Parathyroid adenoma (tissue), 2 donors: ENCODE measurements at regions not wholly inside any gene's neighbourhood (a gene's known extent, or its start where the extent isn't known, plus 50 kb on each side); places are given as distances from the start of the nearest gene placed in this dataset.

Experiments
- H2AFZ ChIP-seq: fragments of 300-600 bp; sonication (generic); one replicate; pipeline ENCODE4 v1.7.0; 2017; ENCODE audit warnings: antibody characterized with exemption, mild to moderate bottlenecking
- H3K27ac ChIP-seq: fragments of 300-600 bp; sonication (generic); one replicate; pipeline ENCODE4 v1.7.0; 2017
- H3K27me3 ChIP-seq: fragments of 300-600 bp; sonication (generic); one replicate; pipeline ENCODE4 v1.7.0; 2017; ENCODE audit warnings: low read length; ENCODE audit not compliant: control insufficient read depth, insufficient read depth
- H3K36me3 ChIP-seq: fragments of 300-600 bp; sonication (generic); one replicate; pipeline ENCODE4 v1.7.0; 2017; ENCODE audit warnings: low read length; ENCODE audit not compliant: control insufficient read depth, insufficient read depth
- H3K4me1 ChIP-seq: fragments of 300-600 bp; sonication (generic); one replicate; pipeline ENCODE4 v1.7.0; 2017; ENCODE audit warnings: control low read depth
- H3K4me2 ChIP-seq: fragments of 300-600 bp; sonication (generic); one replicate; pipeline ENCODE4 v1.7.0; 2017; ENCODE audit warnings: low read length
- H3K4me3 ChIP-seq: fragments of 300-600 bp; sonication (generic); one replicate; pipeline ENCODE4 v1.7.0; 2017; ENCODE audit warnings: low read depth, low read length
- H3K79me2 ChIP-seq: fragments of 300-600 bp; sonication (generic); one replicate; pipeline ENCODE4 v1.7.0; 2017; ENCODE audit warnings: control low read depth
- H3K9ac ChIP-seq: fragments of 300-600 bp; sonication (generic); one replicate; pipeline ENCODE4 v1.7.0; 2017; ENCODE audit warnings: mild to moderate bottlenecking
- H3K9me3 ChIP-seq: fragments of 300-600 bp; sonication (generic); one replicate; pipeline ENCODE4 v1.7.0; 2017; ENCODE audit warnings: low read length; ENCODE audit not compliant: control insufficient read depth
- CTCF ChIP-seq: fragments of 300-600 bp; sonication (generic); IDR thresholded peaks from one replicate; pipeline ENCODE4 v1.7.0; 2017; ENCODE audit warnings: antibody characterized with exemption, mild to moderate bottlenecking
- donor health status: primary hyperparathyroidism.

GRCh38 chr15:81500081-81500480 lies 126.1 kb upstream of the TMC3 start:
- no peak overlapping the region for H2AFZ ChIP-seq
- H3K79me2 ChIP-seq: no peaks in the 10 kb centered on the region
- no peak overlapping the region for H3K4me3 ChIP-seq
- H3K9me3 ChIP-seq: no peaks in the 10 kb centered on the region
- no peak overlapping the region for H3K4me2 ChIP-seq
- no peak overlapping the region for H3K27ac ChIP-seq
- no peaks in the 10 kb centered on the region for H3K27me3 ChIP-seq
- H3K4me1 ChIP-seq: no peaks in the 10 kb centered on the region
- TF ChIP-seq CTCF: no peak
- no peaks in the 10 kb centered on the region for H3K36me3 ChIP-seq
- no peak overlapping the region for H3K9ac ChIP-seq

- H3K79me2 ChIP-seq: no peaks in the 10 kb centered on the region
- H3K36me3 ChIP-seq: no peaks in the 10 kb centered on the region
- no peaks in the 10 kb centered on the region for H3K9me3 ChIP-seq
- H3K9ac ChIP-seq: no peak overlapping the region
- TF ChIP-seq CTCF: no peak
- H3K27me3 ChIP-seq: no peaks in the 10 kb centered on the region
- H3K4me2 ChIP-seq: no peak overlapping the region
- no peak overlapping the region for H2AFZ ChIP-seq
- H3K4me1 ChIP-seq: no peaks in the 10 kb centered on the region
- no peak overlapping the region for H3K4me3 ChIP-seq
- no peak overlapping the region for H3K27ac ChIP-seq
Measured at GRCh38 chr15:81498294-81498693, 124.3 kb upstream of the TMC3 start.

- no peaks in the 10 kb centered on the region for H3K79me2 ChIP-seq
- H3K4me2 ChIP-seq: no peak overlapping the region
- no peak overlapping the region for H3K4me3 ChIP-seq
- no peaks in the 10 kb centered on the region for H3K4me1 ChIP-seq
- no peak for TF ChIP-seq CTCF
- no peak overlapping the region for H3K27ac ChIP-seq
- H2AFZ ChIP-seq: no peak overlapping the region
- H3K36me3 ChIP-seq: no peaks in the 10 kb centered on the region
- no peaks in the 10 kb centered on the region for H3K9me3 ChIP-seq
- H3K27me3 ChIP-seq: no peaks in the 10 kb centered on the region
- H3K9ac ChIP-seq: no peak overlapping the region
Measured at GRCh38 chr15:81497238-81497637, 123.2 kb upstream of the TMC3 start.

- Histone ChIP-seq H3K9me3 (no peaks in the 10 kb centered on the region), H3K4me1 (no peaks in the 10 kb centered on the region)
Measured at GRCh38 chr15:81495780-81496467, 121.9 kb upstream of the TMC3 start.

More at GRCh38 chr15:81495780-81496467, 121.9 kb upstream of the TMC3 start:
- no peak for TF ChIP-seq CTCF
- Histone ChIP-seq H3K27me3 (no peaks in the 10 kb centered on the region), H3K79me2 (no peaks in the 10 kb centered on the region), H3K4me2 (no peak overlapping the region), H2AFZ (no peak overlapping the region), H3K36me3 (no peaks in the 10 kb centered on the region), H3K4me3 (no peak overlapping the region), H3K9ac (no peak overlapping the region), H3K27ac (no peak overlapping the region)
